Sciatic nerve (tissue), 2 donors: ENCODE measurements at regions not wholly inside any gene's neighbourhood (a gene's known extent, or its start where the extent isn't known, plus 50 kb on each side); places are given as distances from the start of the nearest gene placed in this dataset.

Experiments
- ATAC-seq: fragments of 200-7000 bp; cut with Tn5 transposase; one replicate; pipeline ENCODE4 v1.9.1; 2020; ENCODE audit warnings: mild to moderate bottlenecking, moderate library complexity
- DNase-seq: peaks from one replicate; pipeline ENCODE4 v3.0.0-alpha.2; 2020; ENCODE audit warnings: low spot score
- intact Hi-C: fragments of 100-400 bp; cut with DNase I; formaldehyde crosslinking; loops from one replicate; pipeline ENCODE4 v1.14.2; 2022
- donor health status: DM: no; HTN: no; CAD: no.
- donor health status: DM: no; HTN: no; CAD: no.

- ATAC-seq = no peak
- intact Hi-C loops = no loop called here
- no peak for DNase-seq
These were observed 415.6 kb upstream of the TPM1 start for GRCh38 chr15:62626903-62627302.

- ATAC-seq = no peak
- intact Hi-C loops = no loop called here
- no peak for DNase-seq
These were observed 411.3 kb upstream of the TPM1 start for GRCh38 chr15:62631076-62631724.

- intact Hi-C loops = no loop called here
- ATAC-seq (no peak), DNase-seq (no peak)
These were observed 405.5 kb upstream of the TPM1 start for GRCh38 chr15:62636823-62637573.

- no peak for DNase-seq
These were observed 405.0 kb upstream of the TPM1 start for GRCh38 chr15:62637574-62637897.

GRCh38 chr15:62637950-62638619 lies 404.5 kb upstream of the TPM1 start:
- intact Hi-C loops = no loop called here
- no peak for DNase-seq

More at GRCh38 chr15:62637574-62637897, 405.0 kb upstream of the TPM1 start:
- intact Hi-C loops = no loop called here
- ATAC-seq = no peak

GRCh38 chr15:62639432-62639831 lies 403.1 kb upstream of the TPM1 start:
- intact Hi-C loops = no loop called here
- ATAC-seq (no peak), DNase-seq (no peak)

More at GRCh38 chr15:62637950-62638619, 404.5 kb upstream of the TPM1 start:
- no peak for ATAC-seq

- DNase-seq = no peak
- ATAC-seq = no peak
- intact Hi-C loops = no loop called here
These were observed 402.5 kb upstream of the TPM1 start for GRCh38 chr15:62639906-62640605.

- ATAC-seq = no peak
- DNase-seq = no peak
- intact Hi-C loops = no loop called here
These were observed 400.7 kb upstream of the TPM1 start for GRCh38 chr15:62641825-62642224.

GRCh38 chr15:62643572-62643971 lies 399.0 kb upstream of the TPM1 start:
- DNase-seq (no peak), ATAC-seq (no peak)
- intact Hi-C loops = no loop called here

- no peak for ATAC-seq
- intact Hi-C loops = no loop called here
These were observed 398.2 kb upstream of the TPM1 start for GRCh38 chr15:62644216-62644888.

GRCh38 chr15:62644889-62645742 lies 397.4 kb upstream of the TPM1 start:
- ATAC-seq = peak; percentile 86
- intact Hi-C loops = loop anchor here (5.0 kb wide), 1 partner anchor 253 kb away; the partner anchor contains the start of gene TLN2
- DNase-seq = no peak

More at GRCh38 chr15:62644216-62644888, 398.2 kb upstream of the TPM1 start:
- DNase-seq = no peak

GRCh38 chr15:62647202-62647842 lies 395.2 kb upstream of the TPM1 start:
- intact Hi-C loops = loop anchor here (5.0 kb wide), 1 partner anchor 255 kb away; the partner anchor contains the start of gene TLN2
- DNase-seq (no peak), ATAC-seq (peak; percentile 30)

- no peak for ATAC-seq
- intact Hi-C loops = loop anchor here (5.0 kb wide), 1 partner anchor 256 kb away; the partner anchor contains the start of gene TLN2
- DNase-seq = no peak
These were observed 394.6 kb upstream of the TPM1 start for GRCh38 chr15:62647843-62648505.

GRCh38 chr15:62648954-62649353 lies 393.6 kb upstream of the TPM1 start:
- intact Hi-C loops = loop anchor here (5.0 kb wide), 1 partner anchor 257 kb away; the partner anchor contains the start of gene TLN2
- DNase-seq (no peak), ATAC-seq (no peak)

- ATAC-seq = no peak
- DNase-seq = no peak
- intact Hi-C loops = loop anchor here (5.0 kb wide), 1 partner anchor 258 kb away; the partner anchor contains the start of gene TLN2
These were observed 392.6 kb upstream of the TPM1 start for GRCh38 chr15:62649793-62650420.

GRCh38 chr15:62653122-62653521 lies 389.4 kb upstream of the TPM1 start:
- intact Hi-C loops = no loop called here
- ATAC-seq = peak; percentile 77
- DNase-seq = no peak
